ENCODE measurements at regions not wholly inside any gene's neighbourhood (a gene's known extent, or its start where the extent isn't known, plus 50 kb on each side); places are given as distances from the start of the nearest gene placed in this dataset.

- Histone ChIP-seq H4K20me1 (ENCODE audit: control insufficient read depth, insufficient read depth, low read depth, low read length) (no peaks in the 10 kb centered on the region), H3K4me2 (ENCODE audit: low read length) (no peak overlapping the region), H3K36me3 (ENCODE audit: control insufficient read depth, low read length) (no peaks in the 10 kb centered on the region), H3K27me3 (ENCODE audit: control insufficient read depth, low read length) (no peaks in the 10 kb centered on the region), H3K4me3 (ENCODE audit: low read length) (no peak overlapping the region), H3K27ac (ENCODE audit: low read depth, low read length) (no peak overlapping the region), H3K9me2 (replicated peaks; ENCODE audit: control insufficient read depth, low read length) (no peaks in the 10 kb centered on the region), H3K4me1 (ENCODE audit: control insufficient read depth, low read length) (no peaks in the 10 kb centered on the region), H3K79me2 (ENCODE audit: control insufficient read depth, low read length) (no peaks in the 10 kb centered on the region), H3F3A (ENCODE audit: control insufficient read depth, insufficient read depth) (no peaks in the 10 kb centered on the region), H3K9me3 (ENCODE audit: control insufficient read depth, insufficient read depth, low read length) (no peaks in the 10 kb centered on the region)
- TF ChIP-seq CTCF (IDR thresholded peaks at IDR 0.05; ENCODE audit: low read depth, low read length, poor library complexity, severe bottlenecking) = no peak
- no peak for TF ChIP-seq EZH2phosphoT487 (IDR thresholded peaks at IDR 0.05; ENCODE audit: borderline replicate concordance, low read length)
Measured at GRCh38 chr1:115213130-115213529, 123.8 kb upstream of the TSPAN2 start.

GRCh38 chr1:115211071-115211745 lies 121.9 kb upstream of the TSPAN2 start:
- Histone ChIP-seq H3K4me1 (ENCODE audit: control insufficient read depth, low read length) (no peaks in the 10 kb centered on the region), H3K27ac (ENCODE audit: low read depth, low read length) (no peak overlapping the region)
- TF ChIP-seq EZH2phosphoT487 (IDR thresholded peaks at IDR 0.05; ENCODE audit: borderline replicate concordance, low read length) = no peak
- no peak for TF ChIP-seq CTCF (IDR thresholded peaks at IDR 0.05; ENCODE audit: low read depth, low read length, poor library complexity, severe bottlenecking)

GRCh38 chr1:115210302-115210711 lies 121.0 kb upstream of the TSPAN2 start:
- no peaks in the 10 kb centered on the region for H3K27me3 ChIP-seq (ENCODE audit: control insufficient read depth, low read length)
- no peak overlapping the region for H3K27ac ChIP-seq (ENCODE audit: low read depth, low read length)
- H4K20me1 ChIP-seq (ENCODE audit: control insufficient read depth, insufficient read depth, low read depth, low read length) = no peaks in the 10 kb centered on the region
- no peaks in the 10 kb centered on the region for H3K9me2 ChIP-seq (replicated peaks; ENCODE audit: control insufficient read depth, low read length)
- no peaks in the 10 kb centered on the region for H3F3A ChIP-seq (ENCODE audit: control insufficient read depth, insufficient read depth)
- no peak overlapping the region for H3K4me3 ChIP-seq (ENCODE audit: low read length)
- H3K79me2 ChIP-seq (ENCODE audit: control insufficient read depth, low read length) = no peaks in the 10 kb centered on the region
- no peaks in the 10 kb centered on the region for H3K36me3 ChIP-seq (ENCODE audit: control insufficient read depth, low read length)
- H3K9me3 ChIP-seq (ENCODE audit: control insufficient read depth, insufficient read depth, low read length) = no peaks in the 10 kb centered on the region
- no peak overlapping the region for H3K4me2 ChIP-seq (ENCODE audit: low read length)
- no peaks in the 10 kb centered on the region for H3K4me1 ChIP-seq (ENCODE audit: control insufficient read depth, low read length)
- TF ChIP-seq CTCF (IDR thresholded peaks at IDR 0.05; ENCODE audit: low read depth, low read length, poor library complexity, severe bottlenecking) = no peak
- no peak for TF ChIP-seq EZH2phosphoT487 (IDR thresholded peaks at IDR 0.05; ENCODE audit: borderline replicate concordance, low read length)

More at GRCh38 chr1:115211071-115211745, 121.9 kb upstream of the TSPAN2 start:
- Histone ChIP-seq H3K27me3 (ENCODE audit: control insufficient read depth, low read length) (no peaks in the 10 kb centered on the region), H4K20me1 (ENCODE audit: control insufficient read depth, insufficient read depth, low read depth, low read length) (no peaks in the 10 kb centered on the region), H3K4me2 (ENCODE audit: low read length) (no peak overlapping the region), H3K9me2 (replicated peaks; ENCODE audit: control insufficient read depth, low read length) (no peaks in the 10 kb centered on the region), H3F3A (ENCODE audit: control insufficient read depth, insufficient read depth) (no peaks in the 10 kb centered on the region), H3K4me3 (ENCODE audit: low read length) (no peak overlapping the region), H3K36me3 (ENCODE audit: control insufficient read depth, low read length) (no peaks in the 10 kb centered on the region), H3K79me2 (ENCODE audit: control insufficient read depth, low read length) (no peaks in the 10 kb centered on the region), H3K9me3 (ENCODE audit: control insufficient read depth, insufficient read depth, low read length) (no peaks in the 10 kb centered on the region)

Data from DOHH2 (cell line).